Fibroblast of upper back skin (primary cell): ENCODE measurements at regions not wholly inside any gene's neighbourhood (a gene's known extent, or its start where the extent isn't known, plus 50 kb on each side); places are given as distances from the start of the nearest gene placed in this dataset.
"Not testable (repeated sequence)": the region's sequence is repeated elsewhere in the genome, so short reads cannot be mapped to it uniquely, and the experiment has no call there.

ENCODE experiments used
- DNase-seq: peaks from one replicate; pipeline ENCODE4 v3.0.0-alpha.2; 2013

DNA sequence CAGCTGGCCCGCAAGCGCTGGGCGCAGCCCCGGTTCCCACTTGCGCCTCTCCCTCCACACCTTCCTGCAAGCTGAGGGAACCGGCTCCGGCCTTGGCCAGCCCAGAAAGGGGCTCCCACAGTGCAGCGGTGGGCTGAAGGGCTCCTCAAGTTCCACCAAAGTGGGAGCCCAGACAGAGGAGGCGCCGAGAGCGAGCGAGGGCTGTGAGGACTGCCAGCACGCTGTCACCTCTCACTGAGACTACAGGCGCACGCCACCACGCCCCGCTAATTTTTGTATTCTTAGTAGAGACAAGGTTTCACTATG lies 103.3 kb upstream of the KMT2C start:
- DNase-seq = not testable (repeated sequence)

GRCh38 chr7:152538346-152539189 lies 102.8 kb upstream of the KMT2C start:
- DNase-seq = not testable (repeated sequence)

DNA sequence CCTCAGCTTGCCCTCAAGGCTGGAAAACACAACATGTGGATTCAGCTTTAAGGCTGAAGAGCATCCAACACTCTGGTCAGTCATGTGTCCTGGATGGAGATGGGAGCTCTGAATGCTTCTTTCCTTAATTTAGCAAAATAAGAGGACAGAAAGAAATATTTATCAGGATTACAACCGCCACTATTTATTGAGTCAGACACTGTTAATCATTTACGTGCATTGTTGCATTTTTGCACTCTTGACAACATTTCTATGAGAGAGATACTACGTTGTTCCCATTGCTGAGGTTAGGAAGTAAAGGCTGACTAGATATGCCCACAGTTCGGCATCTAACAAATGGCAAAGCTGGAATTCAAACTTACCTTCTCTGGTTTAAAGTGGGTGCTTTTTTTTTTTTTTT lies 101.8 kb upstream of the KMT2C start:
- DNase-seq = no peak

GRCh38 chr7:152528612-152529011 lies 92.8 kb upstream of the KMT2C start:
- DNase-seq = no peak

- DNase-seq = peak; percentile 18
Observed at GRCh38 chr7:152527610-152528032, 91.8 kb upstream of the KMT2C start.

DNA sequence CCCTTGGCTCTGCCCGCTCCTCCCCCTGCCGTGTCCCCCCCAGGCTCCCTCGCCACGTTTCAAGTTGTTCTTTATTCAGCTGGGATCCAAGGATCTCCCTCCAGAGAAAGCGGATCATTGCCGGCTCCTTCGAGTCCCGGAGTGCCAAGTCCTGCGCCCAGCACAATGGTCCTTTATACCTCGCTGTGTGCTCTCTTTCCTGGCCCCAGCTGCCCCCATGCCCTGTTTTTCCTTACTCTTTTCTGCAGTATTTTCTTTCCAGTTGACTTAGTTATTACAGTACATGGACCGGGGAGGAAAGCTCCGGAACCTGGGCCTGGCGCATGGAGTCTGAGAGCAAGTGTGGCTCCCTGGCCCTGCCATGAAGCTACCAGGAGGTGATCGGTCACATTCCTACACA lies 88.1 kb upstream of the KMT2C start:
- no peak for DNase-seq

- peak; percentile 8 for DNase-seq
Observed at GRCh38 chr7:152522571-152523067, 86.8 kb upstream of the KMT2C start.

- no peak for DNase-seq
Observed at GRCh38 chr7:152521420-152522337, 85.9 kb upstream of the KMT2C start.

DNA sequence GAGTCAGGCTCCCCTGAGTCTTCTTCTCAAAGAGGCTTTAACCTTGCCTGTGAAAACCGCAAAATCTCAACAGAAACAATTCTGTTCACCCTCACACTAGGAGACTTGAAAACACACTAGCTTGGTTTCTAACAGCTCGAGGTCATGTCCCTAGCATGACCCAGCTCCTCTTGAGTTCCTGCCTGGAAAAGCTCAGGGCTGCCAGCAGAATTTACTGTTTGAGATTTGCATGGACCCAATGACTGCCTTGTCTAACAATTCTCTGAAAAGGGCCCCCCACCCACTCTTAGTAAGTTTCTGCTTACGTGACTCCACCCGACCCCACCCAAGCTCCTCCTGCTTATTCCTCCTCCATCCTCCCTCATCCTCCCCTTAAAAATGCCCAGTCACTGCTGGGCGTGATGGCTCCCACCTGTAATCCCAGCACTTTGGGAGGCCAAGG lies 85.1 kb upstream of the KMT2C start:
- DNase-seq = no peak

GRCh38 chr7:152519290-152519689 lies 83.5 kb upstream of the KMT2C start:
- no peak for DNase-seq

DNA sequence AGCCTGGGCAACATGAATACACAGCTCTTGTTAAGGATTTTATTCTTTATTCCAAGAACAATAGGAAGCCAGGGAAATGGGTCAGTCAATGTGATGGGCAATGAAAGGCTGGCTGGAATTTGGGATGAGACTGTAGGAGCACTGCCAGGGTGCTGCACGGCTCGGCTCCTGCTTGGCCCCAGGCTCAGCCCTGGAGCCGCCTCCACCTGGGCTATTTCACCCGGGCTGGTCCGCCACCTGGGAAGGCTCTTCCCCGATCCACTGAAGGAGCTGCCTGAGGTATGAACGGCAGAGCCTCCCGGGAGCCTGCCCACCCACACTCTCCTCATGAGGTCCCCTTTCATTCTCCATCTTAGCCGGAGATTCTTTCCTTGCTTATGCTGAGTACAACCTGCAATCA lies 80.4 kb upstream of the KMT2C start:
- DNase-seq = no peak

DNA sequence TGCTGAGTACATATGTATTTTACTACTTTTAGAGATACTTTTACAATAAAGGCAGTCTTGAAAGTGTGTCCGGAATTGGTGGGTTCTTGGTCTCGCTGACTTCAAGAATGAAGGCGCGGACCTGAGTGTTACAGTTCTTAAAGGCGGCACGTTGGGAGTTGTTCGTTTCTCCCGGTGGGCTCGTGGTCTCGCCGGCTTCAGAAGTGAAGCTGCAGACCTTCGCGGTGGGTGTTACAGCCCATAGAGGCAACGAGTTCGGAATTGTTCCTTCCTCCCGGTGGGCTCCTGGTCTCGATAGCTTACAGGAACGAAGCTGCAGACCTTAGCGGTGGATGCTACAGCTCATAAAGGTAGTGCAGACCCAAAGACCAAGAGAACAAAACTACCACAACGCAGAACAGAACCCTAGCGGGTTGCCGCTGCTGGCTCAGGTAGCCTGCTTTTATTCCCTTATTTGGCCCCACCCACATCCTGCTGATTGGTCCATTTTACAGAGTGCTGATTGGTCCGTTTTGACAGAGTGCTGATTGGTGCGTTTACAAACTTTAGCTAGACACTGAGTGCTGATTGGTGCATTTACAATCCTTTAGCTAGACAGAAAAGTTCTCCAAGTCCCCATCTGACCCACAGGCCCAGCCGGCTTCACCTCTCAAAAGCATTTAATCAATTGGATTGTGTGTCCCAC lies 79.6 kb upstream of the KMT2C start:
- DNase-seq = not testable (repeated sequence)

DNA sequence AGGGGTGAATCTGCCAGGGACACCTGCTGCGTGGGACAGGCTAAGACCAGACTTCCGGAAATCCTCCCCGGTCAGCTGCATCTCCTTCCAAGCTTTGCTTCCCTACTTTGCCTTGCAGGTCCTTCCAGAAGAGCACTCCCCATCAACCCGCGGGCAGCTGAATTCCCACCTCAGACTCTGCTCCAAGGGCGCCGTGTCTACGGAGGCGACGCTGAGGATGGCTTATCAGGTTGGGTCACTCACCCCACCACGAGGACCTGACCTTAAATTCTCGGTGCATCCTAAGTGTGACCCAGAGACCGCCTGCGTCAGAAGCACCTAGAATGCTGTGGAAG lies 78.9 kb upstream of the KMT2C start:
- no peak for DNase-seq

- DNase-seq = no peak
Observed at GRCh38 chr7:152513861-152514770, 78.3 kb upstream of the KMT2C start.

DNA sequence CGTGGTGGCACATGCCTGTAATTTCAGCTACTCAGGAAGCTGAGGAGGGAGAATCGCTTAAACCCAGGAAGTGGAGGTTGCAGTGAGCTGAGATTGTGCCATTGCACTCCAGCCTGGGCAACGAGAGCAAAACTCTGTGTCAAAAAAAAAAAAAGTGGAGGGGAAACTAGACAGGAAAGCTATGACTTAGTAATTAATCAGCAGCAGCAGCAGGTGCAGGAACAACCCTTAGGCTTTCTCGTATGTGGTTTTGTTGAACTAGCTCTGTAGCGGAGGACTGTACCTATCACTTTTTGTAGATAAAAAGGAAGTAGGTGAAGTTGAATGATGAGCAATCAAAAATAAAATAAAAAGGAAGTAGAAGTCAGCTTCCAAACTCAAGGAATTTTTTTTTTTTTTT lies 76.9 kb upstream of the KMT2C start:
- no peak for DNase-seq

- no peak for DNase-seq
Observed at GRCh38 chr7:152511736-152512135, 75.9 kb upstream of the KMT2C start.

DNA sequence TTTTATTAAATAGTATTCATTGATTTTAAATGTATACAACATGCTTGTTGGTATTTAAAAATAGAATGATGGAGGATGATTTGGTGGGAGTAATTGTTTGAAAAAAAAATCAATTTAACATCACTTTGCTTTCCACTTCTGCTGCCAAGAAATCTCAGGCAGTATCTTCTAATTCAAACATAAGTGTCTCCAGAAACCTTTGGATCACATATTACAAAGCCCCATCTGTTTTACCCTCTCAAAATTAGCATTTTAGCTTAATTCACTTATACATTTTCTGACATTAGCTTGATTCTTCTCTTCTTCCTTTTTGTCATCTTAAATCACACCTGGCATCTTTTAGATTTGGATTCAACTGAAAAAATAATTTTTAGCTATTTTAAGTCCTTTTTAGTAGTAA lies 72.9 kb upstream of the KMT2C start:
- DNase-seq = no peak

DNA sequence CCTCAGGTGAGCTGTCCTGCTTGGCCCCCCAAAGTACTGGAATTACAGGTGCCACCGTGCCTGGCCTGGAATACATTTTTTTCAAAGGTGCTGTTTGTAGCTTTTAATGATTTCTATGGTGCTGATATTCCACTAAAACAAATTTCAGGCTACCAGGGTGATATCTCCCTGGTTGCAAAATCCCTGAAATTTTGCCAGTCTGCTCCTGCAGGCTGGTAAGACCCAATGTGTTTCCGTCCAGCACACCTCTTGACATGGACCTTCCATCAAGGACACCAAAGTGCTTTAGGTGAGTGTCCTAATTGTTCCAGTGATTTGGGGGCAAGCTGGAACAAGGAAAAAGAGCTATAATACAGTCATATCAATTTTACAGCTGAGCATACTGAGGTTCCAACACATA lies 69.8 kb upstream of the KMT2C start:
- no peak for DNase-seq

- DNase-seq = no peak
Observed at GRCh38 chr7:152504816-152505215, 69.0 kb upstream of the KMT2C start.

DNA sequence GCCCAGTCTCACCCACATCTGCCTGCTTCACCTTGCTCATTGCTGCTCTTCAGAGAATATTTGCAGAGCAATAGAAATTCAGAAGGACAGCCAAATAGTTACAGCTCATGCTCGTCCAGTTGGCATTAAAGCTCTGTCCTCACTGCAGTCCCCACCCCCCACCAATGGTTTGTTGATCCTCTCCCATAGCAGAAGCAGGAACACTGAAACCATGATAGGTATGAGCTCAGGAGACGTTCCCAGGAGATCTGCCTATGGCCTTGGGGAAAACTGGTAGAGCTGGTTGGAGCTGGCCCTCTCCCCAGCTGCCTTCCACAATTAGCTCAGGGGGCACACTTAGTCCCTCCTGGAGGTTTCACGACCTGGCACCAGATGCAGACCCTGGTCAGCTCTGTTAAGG lies 68.6 kb upstream of the KMT2C start:
- no peak for DNase-seq

GRCh38 chr7:152502813-152503790 lies 67.3 kb upstream of the KMT2C start:
- DNase-seq = no peak
